Keratinocyte (primary cell): ENCODE measurements at regions not wholly inside any gene's neighbourhood (a gene's known extent, or its start where the extent isn't known, plus 50 kb on each side); places are given as distances from the start of the nearest gene placed in this dataset.

Experiments used
- DNase-seq: peaks from one replicate; pipeline ENCODE4 v3.0.0-alpha.2; 2011; ENCODE audit warnings: low read depth, missing footprints, low spot score
- FAIRE-seq: peaks from 2 replicates; lab custom pipeline; 2011; peaks lifted over from hg19 to GRCh38; lab: Jason Lieb, UNC
- H2AFZ ChIP-seq: 2 replicates; pipeline ENCODE4 v1.6.0; 2012; ENCODE audit warnings: low read length, control low read depth, inconsistent platforms; ENCODE audit not compliant: control insufficient read depth
- H3K27ac ChIP-seq: 2 replicates; pipeline ENCODE4 v1.5.1; 2011; ENCODE audit warnings: low read length; ENCODE audit not compliant: control insufficient read depth, insufficient read depth
- H3K27me3 ChIP-seq: 3 replicates; pipeline ENCODE4 v1.6.0; 2011; ENCODE audit warnings: low read length; ENCODE audit not compliant: control insufficient read depth, insufficient read depth; ENCODE audit errors: extremely low read depth
- H3K36me3 ChIP-seq, 2 experiments: 2 replicates in 1 of 2; 3 replicates in 1 of 2; pipeline ENCODE4 v1.5.1; 2011; ENCODE audit warnings: low read length in 2 of 2, mild to moderate bottlenecking in 1 of 2; ENCODE audit not compliant: control insufficient read depth in 2 of 2, insufficient read depth in 2 of 2; ENCODE audit errors: extremely low read depth in 1 of 2
- H3K4me1 ChIP-seq: 3 replicates; pipeline ENCODE4 v1.5.1; 2011; ENCODE audit warnings: low read length; ENCODE audit not compliant: control insufficient read depth, insufficient read depth; ENCODE audit errors: extremely low read depth
- H3K4me2 ChIP-seq: 3 replicates; pipeline ENCODE4 v1.6.0; 2011; ENCODE audit warnings: low read depth, low read length; ENCODE audit not compliant: control insufficient read depth, insufficient read depth; ENCODE audit errors: extremely low read depth
- H3K4me3 ChIP-seq, 3 experiments: fragments of 200-600 bp in 1 of 3; sonication (generic) in 1 of 3; 2 replicates in 2 of 3; 3 replicates in 1 of 3; pipeline ENCODE4 v1.5.1; 2011 to 2016; ENCODE audit warnings: low read length in 3 of 3, mild to moderate bottlenecking in 3 of 3, control low read depth in 2 of 3, inconsistent platforms in 1 of 3, low read depth in 1 of 3, mixed read lengths in 1 of 3, mixed run types in 1 of 3, moderate library complexity in 1 of 3; ENCODE audit not compliant: control insufficient read depth in 2 of 3, insufficient read depth in 2 of 3; ENCODE audit errors: extremely low read depth in 1 of 3
- H3K79me2 ChIP-seq: 2 replicates; pipeline ENCODE4 v1.6.0; 2012; ENCODE audit warnings: low read length; ENCODE audit not compliant: control insufficient read depth, insufficient read depth
- H3K9ac ChIP-seq: 3 replicates; pipeline ENCODE4 v1.6.0; 2011; ENCODE audit warnings: low read length; ENCODE audit not compliant: control insufficient read depth, insufficient read depth; ENCODE audit errors: extremely low read depth
- H3K9me1 ChIP-seq: 3 replicates; pipeline ENCODE4 v1.6.0; 2011; ENCODE audit warnings: low read length; ENCODE audit not compliant: control insufficient read depth, insufficient read depth; ENCODE audit errors: extremely low read depth
- H3K9me3 ChIP-seq: 2 replicates; pipeline ENCODE4 v1.5.1; 2012; ENCODE audit warnings: low read depth, low read length; ENCODE audit not compliant: control insufficient read depth
- H4K20me1 ChIP-seq: 3 replicates; pipeline ENCODE4 v1.6.0; 2011; ENCODE audit warnings: low read length; ENCODE audit not compliant: control insufficient read depth, insufficient read depth; ENCODE audit errors: extremely low read depth
- CTCF ChIP-seq, 3 experiments: IDR thresholded peaks in 1 of 3; conservative IDR thresholded peaks in 1 of 3; optimal IDR thresholded peaks in 1 of 3; 2 replicates in 2 of 3; 3 replicates in 1 of 3; pipeline versions ENCODE3 to v1.5.1; 2011; ENCODE audit warnings: low read length in 3 of 3, mild to moderate bottlenecking in 3 of 3, moderate library complexity in 2 of 3, control low read depth in 1 of 3, inconsistent platforms in 1 of 3; ENCODE audit not compliant: insufficient read depth in 2 of 3; ENCODE audit errors: extremely low read depth in 1 of 3
- EZH2 ChIP-seq: IDR thresholded peaks from one replicate; pipeline ENCODE4 v1.6.1; 2012; ENCODE audit warnings: inconsistent platforms, mild to moderate bottlenecking, low read length, moderate library complexity
- dilution Hi-C: fragments of 300-500 bp; cut with MboI; formaldehyde crosslinking; loops from one replicate; pipeline ENCODE4 v1.7.0; 2020; ENCODE audit warnings: low sequenced_read_pairs; ENCODE audit not compliant: extremely low pct_ligation_motif_present

- DNase-seq (no peak), FAIRE-seq (no peak)
- Histone ChIP-seq H3K27me3 (no peaks in the 10 kb centered on the region), H3K4me1 (no peaks in the 10 kb centered on the region), H3K9ac (no peak overlapping the region), H2AFZ (no peak overlapping the region), H3K9me1 (no peaks in the 10 kb centered on the region), H3K4me2 (no peak overlapping the region), H3K79me2 (no peaks in the 10 kb centered on the region), H3K4me3 (no peak overlapping the region), H3K36me3 (no peaks in the 10 kb centered on the region), H3K9me3 (no peaks in the 10 kb centered on the region), H4K20me1 (no peaks in the 10 kb centered on the region), H3K27ac (no peak overlapping the region)
- TF ChIP-seq EZH2: no peak
- TF ChIP-seq CTCF (optimal IDR thresholded peaks at IDR 0.05 in 1 of 3, IDR thresholded peaks at IDR 0.05 in 1 of 3, conservative IDR thresholded peaks at IDR 0.05 in 1 of 3; ENCODE audit: extremely low read depth in 1 of 3, insufficient read depth in 2 of 3, low read length in 3 of 3): no peak
- dilution Hi-C loops: no loop called here
Measured at GRCh38 chr2:193883820-193884219, 1689.1 kb upstream of the TMEFF2 start.

GRCh38 chr2:193876980-193877379 lies 1682.2 kb upstream of the TMEFF2 start:
- Histone ChIP-seq H3K79me2 (no peaks in the 10 kb centered on the region), H2AFZ (no peak overlapping the region), H3K4me2 (no peak overlapping the region), H3K4me3 (no peak overlapping the region), H3K9me3 (no peaks in the 10 kb centered on the region), H3K9ac (no peak overlapping the region), H3K27me3 (no peaks in the 10 kb centered on the region), H3K4me1 (no peaks in the 10 kb centered on the region), H3K9me1 (no peaks in the 10 kb centered on the region), H3K27ac (no peak overlapping the region), H3K36me3 (no peaks in the 10 kb centered on the region), H4K20me1 (no peaks in the 10 kb centered on the region)
- dilution Hi-C loops: no loop called here
- DNase-seq: no peak
- FAIRE-seq: no peak
- TF ChIP-seq CTCF (optimal IDR thresholded peaks at IDR 0.05 in 1 of 3, IDR thresholded peaks at IDR 0.05 in 1 of 3, conservative IDR thresholded peaks at IDR 0.05 in 1 of 3; ENCODE audit: extremely low read depth in 1 of 3, insufficient read depth in 2 of 3, low read length in 3 of 3) (no peak), EZH2 (no peak)
